Activated B cell treated with CpG ODN at 0.5 μM for 24 hours (primary cell): ENCODE measurements at regions not wholly inside any gene's neighbourhood (a gene's known extent, or its start where the extent isn't known, plus 50 kb on each side); places are given as distances from the start of the nearest gene placed in this dataset.

Experiments
- ATAC-seq: fragments of 200-7000 bp; cut with Tn5 transposase; one replicate; pipeline ENCODE4 v1.10.0; 2021; ENCODE audit warnings: low read depth, mild to moderate bottlenecking, moderate library complexity
- CTCF ChIA-PET: fragments of 350-600 bp; sonication (Branson Sonifier 250); formaldehyde crosslinking; loops from one replicate; lab custom pipeline; 2021; ENCODE audit warnings: antibody characterized with exemption; lab: Charles Lee
- POLR2A ChIA-PET: fragments of 350-600 bp; sonication (Branson Sonifier 250); formaldehyde crosslinking; loops from one replicate; lab custom pipeline; 2021; ENCODE audit warnings: antibody characterized with exemption; lab: Charles Lee
- DNase-seq: peaks from one replicate; pipeline ENCODE4 v3.0.0; 2022
- H3K27ac Mint-ChIP-seq: one replicate; pipeline ENCODE4 v1.8.0; 2020; ENCODE audit warnings: mixed read lengths
- H3K27me3 Mint-ChIP-seq: one replicate; pipeline ENCODE4 v1.8.0; 2021; ENCODE audit warnings: mixed read lengths
- H3K36me3 Mint-ChIP-seq: one replicate; pipeline ENCODE4 v1.8.0; 2021; ENCODE audit warnings: low read depth, mixed read lengths
- H3K4me1 Mint-ChIP-seq: one replicate; pipeline ENCODE4 v1.8.0; 2021; ENCODE audit warnings: mixed read lengths
- H3K4me3 Mint-ChIP-seq: one replicate; pipeline ENCODE4 v1.8.0; 2020; ENCODE audit warnings: mild to moderate bottlenecking, mixed read lengths
- H3K9me3 Mint-ChIP-seq: one replicate; pipeline ENCODE4 v1.8.0; 2020; ENCODE audit warnings: mixed read lengths
- intact Hi-C: fragments of 100-400 bp; cut with micrococcal nuclease; formaldehyde crosslinking; loops from one replicate; pipeline ENCODE4 v1.15.1; 2024
- TF ChIP-seq, protein P1 (sequence below): fragments of 200-600 bp; IDR thresholded peaks from one replicate; pipeline ENCODE4 v1.8.0; 2022; ENCODE audit warnings: antibody characterized with exemption, mild to moderate bottlenecking

DNA sequence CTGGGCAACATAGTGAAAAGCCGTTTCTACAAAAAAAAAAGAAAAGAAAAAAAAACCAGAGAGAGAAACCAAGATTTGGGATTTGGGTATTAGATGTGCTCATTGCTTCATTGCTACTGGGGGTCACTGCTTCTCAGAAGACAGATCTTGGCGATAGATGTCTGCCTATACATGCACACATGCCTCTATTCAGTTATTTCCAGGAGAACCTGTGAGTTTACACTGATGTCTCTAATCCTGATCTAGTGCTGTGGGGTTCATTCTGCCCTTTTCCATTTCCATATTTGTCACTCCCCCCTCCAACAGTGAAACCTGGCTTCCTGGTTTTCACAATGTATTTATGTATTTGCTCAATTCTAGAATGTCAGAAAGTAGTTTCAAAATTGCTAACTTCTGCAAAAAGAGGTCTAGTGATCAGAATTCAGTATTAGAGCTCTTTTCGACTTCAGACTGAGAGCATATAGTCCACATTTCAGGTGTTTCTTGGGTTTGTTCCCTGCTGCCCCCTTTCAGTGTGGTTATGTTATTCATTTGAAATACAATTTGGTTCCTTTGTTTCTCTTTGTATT is 111.0 kb downstream of the SLC25A47 start:
- no peak overlapping the region for H3K4me3 Mint-ChIP-seq
- TF ChIP-seq, protein P1, sequence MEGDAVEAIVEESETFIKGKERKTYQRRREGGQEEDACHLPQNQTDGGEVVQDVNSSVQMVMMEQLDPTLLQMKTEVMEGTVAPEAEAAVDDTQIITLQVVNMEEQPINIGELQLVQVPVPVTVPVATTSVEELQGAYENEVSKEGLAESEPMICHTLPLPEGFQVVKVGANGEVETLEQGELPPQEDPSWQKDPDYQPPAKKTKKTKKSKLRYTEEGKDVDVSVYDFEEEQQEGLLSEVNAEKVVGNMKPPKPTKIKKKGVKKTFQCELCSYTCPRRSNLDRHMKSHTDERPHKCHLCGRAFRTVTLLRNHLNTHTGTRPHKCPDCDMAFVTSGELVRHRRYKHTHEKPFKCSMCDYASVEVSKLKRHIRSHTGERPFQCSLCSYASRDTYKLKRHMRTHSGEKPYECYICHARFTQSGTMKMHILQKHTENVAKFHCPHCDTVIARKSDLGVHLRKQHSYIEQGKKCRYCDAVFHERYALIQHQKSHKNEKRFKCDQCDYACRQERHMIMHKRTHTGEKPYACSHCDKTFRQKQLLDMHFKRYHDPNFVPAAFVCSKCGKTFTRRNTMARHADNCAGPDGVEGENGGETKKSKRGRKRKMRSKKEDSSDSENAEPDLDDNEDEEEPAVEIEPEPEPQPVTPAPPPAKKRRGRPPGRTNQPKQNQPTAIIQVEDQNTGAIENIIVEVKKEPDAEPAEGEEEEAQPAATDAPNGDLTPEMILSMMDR: no peak
- ATAC-seq (no peak), DNase-seq (no peak)
- H3K27me3 Mint-ChIP-seq: no peaks in the 10 kb centered on the region
- POLR2A ChIA-PET: no interaction called here
- H3K4me1 Mint-ChIP-seq: peaks cover 1% of the 10 kb centered on the region
- H3K27ac Mint-ChIP-seq: no peak overlapping the region
- H3K9me3 Mint-ChIP-seq: no peaks in the 10 kb centered on the region
- CTCF ChIA-PET: no interaction called here
- intact Hi-C loops: no loop called here
- peaks cover under 1% of the 10 kb centered on the region for H3K36me3 Mint-ChIP-seq

DNA sequence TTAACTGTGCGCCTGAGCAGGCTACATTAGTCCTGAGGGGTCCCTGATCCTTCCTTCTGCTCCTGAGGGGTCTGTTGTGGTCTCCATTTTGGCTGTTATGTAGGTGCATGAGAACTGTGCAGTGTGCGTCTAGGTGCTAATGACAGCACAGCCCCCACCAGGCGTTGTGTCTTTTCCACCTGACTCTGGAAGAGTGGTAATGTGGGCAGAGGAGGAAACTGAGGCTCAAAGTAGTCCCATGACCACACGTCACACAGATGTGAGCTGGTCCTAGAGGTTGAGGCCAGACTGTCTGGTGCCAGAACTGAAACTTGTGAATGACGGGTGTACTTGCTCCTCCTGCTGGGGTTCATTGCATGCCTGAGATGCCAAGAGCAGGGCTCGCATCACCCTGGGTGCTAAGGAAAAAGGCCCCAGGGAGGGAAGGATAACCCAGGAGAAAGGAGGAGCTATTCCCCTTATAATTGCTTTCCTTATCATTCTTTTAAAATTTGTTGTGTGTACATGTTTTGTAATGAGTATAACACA is 111.8 kb downstream of the SLC25A47 start:
- DNase-seq (no peak), ATAC-seq (no peak)
- intact Hi-C loops: no loop called here
- POLR2A ChIA-PET: no interaction called here
- H3K27me3 Mint-ChIP-seq: no peaks in the 10 kb centered on the region
- H3K9me3 Mint-ChIP-seq: no peaks in the 10 kb centered on the region
- no peaks in the 10 kb centered on the region for H3K36me3 Mint-ChIP-seq
- TF ChIP-seq, protein P1: no peak
- H3K4me1 Mint-ChIP-seq: peaks cover 1% of the 10 kb centered on the region
- no peak overlapping the region for H3K27ac Mint-ChIP-seq
- CTCF ChIA-PET: no interaction called here
- no peak overlapping the region for H3K4me3 Mint-ChIP-seq

DNA sequence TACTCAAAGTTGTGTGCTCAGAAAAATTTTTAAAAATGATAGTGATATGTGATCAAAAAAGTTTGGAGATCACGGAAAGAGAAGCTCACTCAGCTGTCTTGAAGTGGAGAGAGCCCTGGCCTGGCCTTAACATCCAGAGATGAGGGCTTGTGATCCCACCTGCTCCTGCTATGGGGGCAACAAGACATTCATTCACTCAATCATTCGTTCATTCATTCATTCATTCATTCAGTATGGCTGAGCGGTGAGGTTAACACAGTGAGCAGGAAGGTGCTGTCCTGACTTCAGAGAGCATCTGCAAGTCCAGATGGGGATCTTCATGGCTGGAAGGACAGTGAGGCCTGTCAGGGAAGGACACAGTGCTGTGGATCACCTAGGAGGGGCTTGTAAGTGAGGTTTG is 112.3 kb downstream of the SLC25A47 start:
- peaks cover 1% of the 10 kb centered on the region for H3K4me1 Mint-ChIP-seq
- no peak overlapping the region for H3K4me3 Mint-ChIP-seq
- H3K9me3 Mint-ChIP-seq: no peaks in the 10 kb centered on the region
- no peak overlapping the region for H3K27ac Mint-ChIP-seq
- ChIA-PET CTCF (no interaction called here), POLR2A (no interaction called here)
- TF ChIP-seq, protein P1: no peak
- intact Hi-C loops: no loop called here
- ATAC-seq (no peak), DNase-seq (no peak)
- H3K27me3 Mint-ChIP-seq: no peaks in the 10 kb centered on the region
- no peaks in the 10 kb centered on the region for H3K36me3 Mint-ChIP-seq

DNA sequence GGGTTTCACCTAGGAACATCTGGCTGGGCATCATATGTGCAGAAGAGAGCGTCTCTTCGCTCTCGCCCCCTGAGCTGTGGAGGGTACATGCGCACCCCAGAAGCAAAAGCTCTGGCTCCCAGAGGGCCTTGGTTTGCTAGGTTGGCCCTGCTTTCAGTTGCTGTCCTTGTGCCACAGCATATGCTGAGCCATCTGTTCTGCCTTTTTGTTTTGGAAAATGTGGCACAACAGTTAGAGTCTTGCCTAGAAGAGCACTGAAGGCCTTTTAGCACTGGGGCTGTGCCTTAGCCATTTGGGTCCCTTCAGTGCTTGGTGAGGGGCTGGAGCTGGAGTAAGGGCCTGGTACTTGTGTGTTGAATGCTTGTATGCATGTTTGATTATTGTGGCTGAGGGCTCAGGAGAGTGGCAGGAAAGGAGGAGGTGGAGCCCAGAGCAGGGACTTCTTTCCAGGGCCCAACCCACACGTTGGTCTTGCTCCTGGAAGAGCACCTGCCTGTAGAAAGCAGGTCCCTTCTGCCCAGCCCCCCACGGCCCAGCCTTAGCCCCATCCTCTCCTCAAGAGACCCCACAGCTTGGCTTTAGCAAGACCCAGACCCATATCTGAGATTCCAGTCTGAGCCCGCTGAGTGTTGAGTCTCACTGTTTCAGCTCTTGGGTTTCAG is 113.7 kb downstream of the SLC25A47 start:
- ChIA-PET CTCF (no interaction called here), POLR2A (no interaction called here)
- no peak for DNase-seq
- H3K4me3 Mint-ChIP-seq: no peak overlapping the region
- no peaks in the 10 kb centered on the region for H3K27me3 Mint-ChIP-seq
- no peak overlapping the region for H3K27ac Mint-ChIP-seq
- no peaks in the 10 kb centered on the region for H3K9me3 Mint-ChIP-seq
- ATAC-seq: no peak
- intact Hi-C loops: no loop called here
- peaks cover 1% of the 10 kb centered on the region for H3K4me1 Mint-ChIP-seq
- no peaks in the 10 kb centered on the region for H3K36me3 Mint-ChIP-seq
- TF ChIP-seq, protein P1: no peak

DNA sequence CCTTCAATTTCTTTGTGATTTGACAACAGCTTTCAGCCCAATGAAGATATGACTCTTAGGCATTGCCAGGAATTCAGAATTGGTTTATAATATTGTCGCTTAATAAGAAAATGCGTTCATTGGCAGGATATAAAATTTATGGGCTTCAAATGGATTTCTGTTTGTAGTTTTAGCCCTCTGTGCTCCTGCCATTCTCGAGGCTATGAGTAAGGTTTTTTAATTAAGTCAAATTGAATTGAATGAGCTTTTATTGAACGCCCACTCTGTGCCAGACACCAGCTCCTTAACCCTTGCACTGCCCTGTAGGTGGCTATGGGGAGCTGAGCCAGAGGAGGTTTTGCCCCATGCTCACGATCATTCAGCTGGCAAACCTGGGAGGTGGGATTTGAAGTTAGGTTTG is 115.1 kb downstream of the SLC25A47 start:
- Mint-ChIP-seq H3K4me1 (peaks cover 1% of the 10 kb centered on the region), H3K9me3 (no peaks in the 10 kb centered on the region), H3K27ac (no peak overlapping the region), H3K27me3 (no peaks in the 10 kb centered on the region), H3K4me3 (no peak overlapping the region), H3K36me3 (no peaks in the 10 kb centered on the region)
- CTCF ChIA-PET: no interaction called here
- TF ChIP-seq, protein P1: no peak
- no peak for ATAC-seq
- DNase-seq: no peak
- intact Hi-C loops: no loop called here
- POLR2A ChIA-PET: no interaction called here
